Activated CD4-positive, alpha-beta T cell treated with anti-CD3 and anti-CD28 coated beads, Interleukin-2, amount 10 ng/mL, durations not matched to agents 7 days and 5 days (primary cell): ENCODE measurements at regions not wholly inside any gene's neighbourhood (a gene's known extent, or its start where the extent isn't known, plus 50 kb on each side); places are given as distances from the start of the nearest gene placed in this dataset.
"Not testable (repeated sequence)": the region's sequence is repeated elsewhere in the genome, so short reads cannot be mapped to it uniquely, and the experiment has no call there.

Source experiments
- CTCF ChIA-PET: fragments of 350-600 bp; sonication (Branson Sonifier 250); formaldehyde crosslinking; loops from one replicate; lab custom pipeline; 2021; ENCODE audit warnings: antibody characterized with exemption; lab: Charles Lee
- POLR2A ChIA-PET: fragments of 350-600 bp; sonication (Branson Sonifier 250); formaldehyde crosslinking; loops from one replicate; lab custom pipeline; 2021; ENCODE audit warnings: antibody characterized with exemption; lab: Charles Lee
- DNase-seq: peaks from one replicate; pipeline ENCODE4 v3.0.0-alpha.2; 2020
- H3K27ac Mint-ChIP-seq: one replicate; pipeline ENCODE4 v1.8.0; 2021; ENCODE audit warnings: mild to moderate bottlenecking, moderate library complexity, mixed read lengths
- H3K27me3 Mint-ChIP-seq: one replicate; pipeline ENCODE4 v1.8.0; 2021; ENCODE audit warnings: mixed read lengths
- H3K36me3 Mint-ChIP-seq: one replicate; pipeline ENCODE4 v1.8.0; 2021; ENCODE audit warnings: low read depth, mixed read lengths
- H3K4me1 Mint-ChIP-seq: one replicate; pipeline ENCODE4 v1.8.0; 2021; ENCODE audit warnings: mixed read lengths
- H3K4me3 Mint-ChIP-seq: one replicate; pipeline ENCODE4 v1.8.0; 2021; ENCODE audit warnings: mild to moderate bottlenecking, moderate library complexity, mixed read lengths
- H3K9me3 Mint-ChIP-seq: one replicate; pipeline ENCODE4 v1.8.0; 2021; ENCODE audit warnings: mixed read lengths

DNA sequence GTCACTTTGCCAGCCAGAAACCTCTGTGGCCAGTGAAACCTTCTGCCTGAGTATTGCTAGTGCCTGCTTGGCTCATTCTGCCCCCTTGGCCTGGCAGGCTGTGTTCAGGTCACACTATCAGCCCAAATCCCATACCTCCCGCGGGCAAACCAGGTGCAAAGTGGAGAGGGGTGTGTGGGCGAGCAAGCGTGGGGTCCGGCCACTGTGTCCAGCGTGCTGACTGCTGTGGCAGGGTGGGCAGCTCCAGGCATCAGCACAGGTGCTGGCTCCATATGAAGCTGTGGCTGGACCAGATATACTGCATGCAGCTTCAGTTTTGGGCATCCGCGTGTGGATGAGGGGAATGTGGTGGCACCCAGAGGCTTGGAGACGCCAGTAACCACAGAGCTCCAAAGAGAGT, 576.5 kb upstream of the EDIL3 start:
- Mint-ChIP-seq H3K4me1 (no peaks in the 10 kb centered on the region), H3K27ac (no peak overlapping the region), H3K27me3 (no peaks in the 10 kb centered on the region), H3K4me3 (no peak overlapping the region), H3K36me3 (no peaks in the 10 kb centered on the region), H3K9me3 (peaks cover 4% of the 10 kb centered on the region)
- ChIA-PET CTCF (no interaction called here), POLR2A (no interaction called here)
- DNase-seq: no peak

DNA sequence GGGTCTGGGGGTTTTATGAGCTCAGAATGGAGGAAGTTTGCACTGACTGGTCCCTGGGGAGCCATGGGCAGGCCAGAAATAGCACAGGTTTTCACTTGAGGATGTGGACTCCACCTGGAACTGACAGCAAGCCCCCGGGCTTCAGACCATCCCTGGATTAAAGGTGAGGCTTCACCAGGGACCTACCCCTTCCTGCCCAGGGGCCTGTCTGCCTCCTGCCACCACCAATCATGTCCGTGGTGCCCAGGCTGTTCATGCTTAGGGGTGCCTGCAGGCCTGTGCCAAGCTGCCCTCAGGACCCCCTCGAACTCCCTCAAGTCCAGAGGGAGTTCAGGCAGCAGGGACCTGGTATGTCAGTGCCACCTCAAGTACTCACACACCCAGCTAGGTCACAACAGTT, 577.2 kb upstream of the EDIL3 start:
- Mint-ChIP-seq H3K4me3 (no peak overlapping the region), H3K27ac (no peak overlapping the region), H3K36me3 (no peaks in the 10 kb centered on the region), H3K4me1 (no peaks in the 10 kb centered on the region), H3K27me3 (no peaks in the 10 kb centered on the region), H3K9me3 (peaks cover 4% of the 10 kb centered on the region)
- POLR2A ChIA-PET: no interaction called here
- CTCF ChIA-PET: no interaction called here
- no peak for DNase-seq

DNA sequence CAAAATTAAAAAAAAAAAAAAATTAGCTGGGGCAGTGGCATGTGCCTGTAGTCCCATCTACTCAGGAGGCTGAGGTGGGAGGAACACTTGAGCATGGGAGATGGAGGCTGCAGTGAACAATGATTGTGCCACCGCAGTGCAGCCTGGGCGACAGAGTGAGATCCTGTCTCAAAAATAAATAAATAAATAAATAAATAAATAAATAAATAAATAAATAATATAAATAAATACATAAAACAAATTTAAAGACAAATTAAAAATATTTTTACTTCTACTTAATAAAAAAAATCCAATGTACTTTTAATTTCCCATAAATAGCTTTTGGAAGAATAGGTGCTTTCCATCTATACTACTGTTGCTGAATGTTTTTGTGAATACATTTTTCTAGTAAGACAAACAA, 598.4 kb upstream of the EDIL3 start:
- H3K4me3 Mint-ChIP-seq: no peak overlapping the region
- CTCF ChIA-PET: no interaction called here
- POLR2A ChIA-PET: no interaction called here

DNA sequence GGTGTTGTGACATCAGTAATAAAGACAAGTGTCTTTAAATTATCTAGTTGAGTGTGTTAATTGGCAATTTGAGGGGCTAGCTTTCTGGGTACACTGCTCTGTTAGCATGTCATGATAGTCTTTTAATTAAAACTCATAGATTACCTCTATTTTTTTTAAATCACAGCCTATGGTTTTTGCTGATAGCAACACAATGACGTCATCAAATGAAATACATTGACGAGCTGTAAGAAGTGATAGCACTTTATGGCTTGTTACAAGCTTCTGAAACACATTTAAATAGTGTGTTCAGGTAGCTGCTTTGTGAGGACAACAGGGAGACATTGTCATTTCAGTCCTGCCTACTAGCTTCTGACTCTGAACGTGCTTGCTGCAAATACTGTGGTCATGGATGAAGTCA, 600.5 kb upstream of the EDIL3 start:
- POLR2A ChIA-PET: no interaction called here
- H3K36me3 Mint-ChIP-seq: no peaks in the 10 kb centered on the region
- no peak overlapping the region for H3K4me3 Mint-ChIP-seq

More for the DNA sequence above, 598.4 kb upstream of the EDIL3 start:
- DNase-seq: no peak
- no peaks in the 10 kb centered on the region for H3K36me3 Mint-ChIP-seq
- no peaks in the 10 kb centered on the region for H3K4me1 Mint-ChIP-seq
- H3K9me3 Mint-ChIP-seq: no peaks in the 10 kb centered on the region
- H3K27ac Mint-ChIP-seq: no peak overlapping the region
- H3K27me3 Mint-ChIP-seq: no peaks in the 10 kb centered on the region

DNA sequence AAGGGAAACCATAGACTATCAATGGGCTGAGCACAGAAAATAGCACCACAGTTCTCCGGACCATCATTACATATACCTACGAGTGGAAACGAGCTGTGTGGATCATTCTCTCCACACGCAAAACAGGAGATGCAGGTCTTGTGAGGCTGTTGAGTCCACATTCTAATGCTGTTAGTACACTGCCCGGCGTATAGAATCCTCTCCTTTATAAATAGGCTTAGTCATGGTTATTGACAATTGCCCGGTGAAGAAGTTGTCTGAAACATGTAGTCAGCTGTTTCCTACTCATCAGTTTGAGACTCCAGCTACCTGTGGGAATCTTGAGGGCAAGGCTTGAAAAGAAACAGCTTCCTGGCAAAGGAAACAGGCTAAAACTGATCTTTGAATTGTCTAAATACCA, 602.0 kb upstream of the EDIL3 start:
- CTCF ChIA-PET: no interaction called here
- Mint-ChIP-seq H3K4me3 (no peak overlapping the region), H3K4me1 (no peaks in the 10 kb centered on the region), H3K9me3 (no peaks in the 10 kb centered on the region), H3K36me3 (no peaks in the 10 kb centered on the region), H3K27ac (no peak overlapping the region), H3K27me3 (no peaks in the 10 kb centered on the region)
- POLR2A ChIA-PET: no interaction called here
- no peak for DNase-seq

More for the DNA sequence above, 600.5 kb upstream of the EDIL3 start:
- no peak for DNase-seq
- Mint-ChIP-seq H3K4me1 (no peaks in the 10 kb centered on the region), H3K27ac (no peak overlapping the region), H3K9me3 (no peaks in the 10 kb centered on the region), H3K27me3 (no peaks in the 10 kb centered on the region)
- CTCF ChIA-PET: no interaction called here

DNA sequence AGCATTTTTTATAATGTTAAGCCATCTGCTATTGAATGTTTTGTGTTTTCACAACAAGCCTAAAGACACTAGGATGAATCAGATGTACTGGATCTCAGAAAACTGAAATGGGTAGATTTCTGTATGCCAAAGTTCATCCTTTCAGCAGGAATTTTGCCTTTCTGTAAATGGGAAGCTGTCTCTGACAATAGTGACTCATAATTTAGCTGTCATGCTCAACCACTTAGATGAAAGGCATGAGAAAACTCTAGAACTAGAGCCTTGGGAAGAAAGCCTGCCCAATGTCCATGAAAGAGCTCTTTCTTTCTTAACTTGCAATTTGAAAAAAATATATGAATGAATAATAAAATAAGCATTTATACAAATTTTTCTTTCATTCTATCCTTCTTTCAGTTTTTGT, 616.0 kb upstream of the EDIL3 start:
- CTCF ChIA-PET: no interaction called here
- DNase-seq: no peak
- POLR2A ChIA-PET: no interaction called here
- H3K27ac Mint-ChIP-seq: no peak overlapping the region
- no peaks in the 10 kb centered on the region for H3K27me3 Mint-ChIP-seq
- H3K4me1 Mint-ChIP-seq: no peaks in the 10 kb centered on the region
- no peak overlapping the region for H3K4me3 Mint-ChIP-seq
- H3K9me3 Mint-ChIP-seq: peaks cover 3% of the 10 kb centered on the region
- H3K36me3 Mint-ChIP-seq: no peaks in the 10 kb centered on the region

DNA sequence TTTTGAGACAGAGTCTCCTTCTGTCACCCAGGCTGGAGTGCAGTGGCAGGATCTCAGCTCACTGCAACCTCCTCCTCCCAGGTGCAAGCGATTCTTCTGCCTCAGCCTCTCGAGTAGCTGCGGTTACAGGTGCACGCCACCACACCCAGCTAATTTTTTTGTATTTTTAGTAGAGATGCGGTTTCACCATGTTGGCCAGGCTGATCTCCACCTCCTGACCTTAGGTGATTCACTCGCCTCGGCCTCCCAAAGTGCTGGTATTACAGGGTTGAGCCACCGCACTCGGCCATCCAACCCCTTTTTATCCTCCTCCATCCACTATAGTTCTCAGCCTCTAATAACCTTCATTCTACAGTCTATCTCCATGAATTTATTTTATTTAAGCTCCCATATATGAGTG, 617.3 kb upstream of the EDIL3 start:
- H3K9me3 Mint-ChIP-seq, H3K27me3 Mint-ChIP-seq, H3K27ac Mint-ChIP-seq, H3K4me1 Mint-ChIP-seq, H3K4me3 Mint-ChIP-seq, CTCF ChIA-PET, POLR2A ChIA-PET, H3K36me3 Mint-ChIP-seq, DNase-seq: not testable (repeated sequence)

DNA sequence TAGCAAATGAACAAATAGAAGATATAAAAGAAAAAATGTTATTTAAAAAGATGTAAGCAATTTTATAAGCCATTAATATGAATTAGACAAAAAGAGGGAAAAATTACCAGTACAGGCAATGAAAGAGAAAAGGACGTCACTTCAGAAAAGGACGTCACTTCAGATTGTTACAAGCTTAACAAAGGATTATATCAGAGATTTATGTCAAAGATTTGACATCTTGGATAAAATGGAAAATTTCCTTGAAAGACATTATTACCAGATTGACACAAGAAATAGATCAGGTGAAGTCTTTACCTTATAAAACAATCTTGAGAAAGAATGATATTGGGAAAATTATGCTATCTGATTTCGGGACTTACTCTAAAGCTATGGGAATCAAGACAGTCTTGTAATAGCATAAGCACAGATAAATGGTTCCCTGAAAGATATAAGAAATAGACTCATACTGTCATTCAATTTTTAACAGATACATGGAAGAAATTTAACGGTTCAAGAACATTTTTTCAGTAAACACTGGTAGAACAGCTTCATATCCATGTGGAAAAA, 625.4 kb upstream of the EDIL3 start:
- no peaks in the 10 kb centered on the region for H3K36me3 Mint-ChIP-seq
- no peak overlapping the region for H3K27ac Mint-ChIP-seq
- CTCF ChIA-PET: no interaction called here
- no peaks in the 10 kb centered on the region for H3K27me3 Mint-ChIP-seq
- peaks cover 5% of the 10 kb centered on the region for H3K9me3 Mint-ChIP-seq
- H3K4me3 Mint-ChIP-seq: no peak overlapping the region
- H3K4me1 Mint-ChIP-seq: no peaks in the 10 kb centered on the region
- DNase-seq: no peak
- POLR2A ChIA-PET: no interaction called here

DNA sequence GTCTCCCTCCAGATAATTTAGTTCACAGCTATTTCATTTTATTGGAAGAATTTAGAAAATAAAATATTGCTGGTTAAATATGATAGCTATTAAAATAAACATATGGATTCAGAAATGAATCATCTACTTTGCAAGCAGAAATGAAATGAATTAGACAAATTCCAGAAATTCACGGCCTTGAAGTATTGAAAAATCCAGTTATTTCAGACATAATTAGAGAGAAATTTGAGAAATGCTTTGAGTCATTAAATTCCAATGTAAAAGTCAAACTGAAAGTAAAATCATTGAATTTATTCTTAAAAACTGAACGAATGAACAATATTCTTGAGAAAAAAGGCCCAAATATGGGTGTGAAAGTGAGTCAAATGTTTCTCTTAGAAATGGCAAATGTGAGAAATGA, 632.6 kb upstream of the EDIL3 start:
- Mint-ChIP-seq H3K27ac (no peak overlapping the region), H3K27me3 (no peaks in the 10 kb centered on the region), H3K36me3 (no peaks in the 10 kb centered on the region), H3K4me3 (no peak overlapping the region), H3K4me1 (no peaks in the 10 kb centered on the region), H3K9me3 (no peaks in the 10 kb centered on the region)
- CTCF ChIA-PET: no interaction called here
- POLR2A ChIA-PET: no interaction called here
- no peak for DNase-seq

DNA sequence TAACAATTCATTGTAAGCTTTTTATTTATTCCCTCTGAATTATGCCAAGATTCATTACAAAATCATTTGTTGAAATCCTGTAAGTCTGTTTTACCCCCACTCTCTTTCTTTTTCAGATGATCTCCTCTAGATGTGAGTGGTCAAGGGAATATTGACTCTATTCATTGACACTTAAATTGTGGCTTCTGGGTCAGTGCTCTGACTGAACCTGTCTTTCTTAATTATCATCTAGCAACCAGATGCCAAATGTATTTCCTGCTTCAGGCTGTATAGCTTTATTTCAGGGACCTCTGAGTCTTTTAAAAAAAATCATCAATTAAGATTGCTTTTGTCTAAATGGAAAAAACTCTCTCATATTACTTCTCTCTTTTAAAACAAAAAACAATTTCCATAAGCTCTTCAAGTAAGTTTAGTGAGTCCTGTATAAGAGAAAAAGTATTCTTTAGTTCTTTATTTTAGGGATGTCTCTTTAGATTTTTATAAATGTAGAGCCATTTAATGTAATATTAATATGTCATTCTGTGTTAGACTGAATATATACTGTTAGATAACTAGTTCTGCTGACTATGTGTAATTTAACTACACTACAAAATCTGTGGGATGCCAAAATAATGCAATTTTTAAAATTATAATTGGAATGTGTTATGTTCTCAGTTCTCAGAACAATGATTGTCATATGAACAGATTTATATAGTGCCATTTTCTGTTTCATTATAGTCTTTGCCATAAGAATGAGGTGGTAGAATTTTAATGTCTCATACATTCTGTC, 645.8 kb upstream of the EDIL3 start:
- CTCF ChIA-PET: no interaction called here

DNA sequence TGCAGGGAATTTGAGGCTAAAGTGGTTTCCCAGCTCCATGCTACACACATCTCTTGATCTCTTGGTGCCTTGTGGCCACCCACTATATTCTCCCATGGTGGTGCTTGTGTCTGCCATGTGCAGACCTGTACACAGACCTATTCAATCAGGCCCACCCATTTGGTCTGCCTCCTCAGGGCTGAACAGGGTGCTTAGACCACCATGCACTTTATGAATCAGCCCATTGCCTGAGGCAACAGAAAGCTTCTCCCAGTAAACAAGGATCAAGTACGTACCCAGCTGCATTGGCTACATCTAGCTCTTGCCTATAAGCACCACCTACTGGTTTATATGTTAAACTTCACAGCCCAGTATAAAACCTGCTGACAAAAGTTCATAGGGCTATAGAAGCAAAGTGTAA, 664.3 kb upstream of the EDIL3 start:
- H3K4me1 Mint-ChIP-seq: no peaks in the 10 kb centered on the region
- no peaks in the 10 kb centered on the region for H3K27me3 Mint-ChIP-seq
- no peak overlapping the region for H3K4me3 Mint-ChIP-seq
- CTCF ChIA-PET: no interaction called here
- POLR2A ChIA-PET: no interaction called here
- no peak overlapping the region for H3K27ac Mint-ChIP-seq
- H3K9me3 Mint-ChIP-seq: no peaks in the 10 kb centered on the region
- H3K36me3 Mint-ChIP-seq: no peaks in the 10 kb centered on the region
- no peak for DNase-seq

More for the DNA sequence above, 645.8 kb upstream of the EDIL3 start:
- Mint-ChIP-seq H3K4me3 (no peak overlapping the region), H3K4me1 (no peaks in the 10 kb centered on the region), H3K27me3 (no peaks in the 10 kb centered on the region), H3K9me3 (peaks cover 4% of the 10 kb centered on the region), H3K27ac (no peak overlapping the region), H3K36me3 (no peaks in the 10 kb centered on the region)
- POLR2A ChIA-PET: no interaction called here
- DNase-seq: no peak

DNA sequence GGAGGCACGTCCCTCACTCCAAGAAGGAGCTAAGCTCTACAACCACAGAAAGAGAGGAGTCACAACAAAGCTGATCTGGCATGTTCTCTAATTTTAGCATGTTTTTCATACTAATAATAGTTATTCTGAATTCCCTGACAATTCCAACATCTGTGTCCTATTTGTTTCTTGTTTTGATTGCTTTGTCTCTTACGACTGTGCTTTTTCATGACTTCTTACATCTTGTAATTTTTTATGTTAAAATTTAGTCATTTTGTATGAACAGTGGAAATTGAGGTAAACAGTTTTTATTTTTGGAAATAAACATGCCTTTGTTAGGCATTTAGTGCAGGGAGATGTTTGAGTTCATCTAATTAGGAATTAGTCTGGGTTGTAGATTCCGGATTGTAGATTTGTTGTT, 668.1 kb upstream of the EDIL3 start:
- no peak overlapping the region for H3K27ac Mint-ChIP-seq
- no peaks in the 10 kb centered on the region for H3K4me1 Mint-ChIP-seq
- ChIA-PET POLR2A (no interaction called here), CTCF (no interaction called here)
- H3K36me3 Mint-ChIP-seq: no peaks in the 10 kb centered on the region
- no peaks in the 10 kb centered on the region for H3K9me3 Mint-ChIP-seq
- no peak for DNase-seq
- H3K4me3 Mint-ChIP-seq: no peak overlapping the region
- H3K27me3 Mint-ChIP-seq: no peaks in the 10 kb centered on the region

DNA sequence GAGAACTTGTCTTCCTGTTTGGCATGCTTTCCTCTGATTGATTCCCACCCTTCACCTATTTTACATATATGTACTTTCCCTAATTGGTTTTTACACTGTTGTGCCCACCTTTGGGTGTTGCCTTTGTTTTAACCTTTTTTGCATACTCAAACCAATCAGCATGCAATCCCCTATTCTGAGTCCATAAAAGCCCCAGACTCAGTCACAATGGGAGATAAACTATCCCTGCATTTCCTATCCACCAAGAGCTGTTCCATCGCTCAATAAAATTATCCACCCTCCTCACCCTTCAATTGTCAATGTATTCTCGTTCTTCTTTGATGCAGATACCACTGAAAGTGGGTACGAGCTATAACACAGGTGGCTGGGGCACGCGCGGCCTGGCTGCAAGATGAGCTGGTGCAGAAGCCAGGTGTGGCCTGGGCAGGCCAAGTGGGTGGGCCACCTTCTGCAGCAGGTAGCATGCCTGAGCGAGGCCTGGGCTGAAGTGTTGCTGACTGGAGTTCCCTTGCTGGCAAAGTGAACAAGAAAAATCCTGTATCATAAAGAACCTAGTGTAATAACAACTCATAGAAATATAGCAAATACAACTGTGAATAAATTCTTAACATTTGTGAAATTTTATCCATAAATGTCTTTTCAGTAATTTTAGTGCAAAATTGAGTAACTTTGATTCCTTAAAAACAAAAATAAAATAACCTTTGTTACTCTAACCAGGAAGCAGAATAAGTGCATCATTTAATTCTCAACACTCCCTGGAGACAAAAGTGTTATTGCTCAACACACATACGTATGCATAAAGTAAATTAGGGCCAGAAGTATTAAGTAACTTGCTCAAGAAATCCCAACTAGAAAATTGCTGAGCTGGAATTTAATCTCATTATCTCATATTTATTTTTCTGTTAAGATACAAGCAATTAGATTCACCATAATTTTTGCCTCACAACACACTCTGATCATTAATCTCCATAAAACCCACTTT, 685.3 kb upstream of the EDIL3 start:
- Mint-ChIP-seq H3K27ac (no peak overlapping the region), H3K27me3 (no peaks in the 10 kb centered on the region), H3K9me3 (no peaks in the 10 kb centered on the region), H3K4me1 (no peaks in the 10 kb centered on the region), H3K36me3 (no peaks in the 10 kb centered on the region), H3K4me3 (no peak overlapping the region)
- POLR2A ChIA-PET: no interaction called here
- CTCF ChIA-PET: no interaction called here
- no peak for DNase-seq
